OCI-LY3 (cell line): ENCODE measurements at regions not wholly inside any gene's neighbourhood (a gene's known extent, or its start where the extent isn't known, plus 50 kb on each side); places are given as distances from the start of the nearest gene placed in this dataset.

Experiments
- EZH2phosphoT487 ChIP-seq: fragments of 200-600 bp; shearing (Covaris generic); IDR thresholded peaks from 2 replicates; pipeline ENCODE4 v1.6.1; 2018; ENCODE audit warnings: antibody characterized with exemption, mixed run types, low read depth
- TF ChIP-seq, protein P1 (sequence below): fragments of 200-600, 300-600 bp; sonication (generic); IDR thresholded peaks from 2 replicates; pipeline ENCODE4 v1.5.1; 2014; ENCODE audit warnings: antibody characterized with exemption, low read length, low read depth

DNA sequence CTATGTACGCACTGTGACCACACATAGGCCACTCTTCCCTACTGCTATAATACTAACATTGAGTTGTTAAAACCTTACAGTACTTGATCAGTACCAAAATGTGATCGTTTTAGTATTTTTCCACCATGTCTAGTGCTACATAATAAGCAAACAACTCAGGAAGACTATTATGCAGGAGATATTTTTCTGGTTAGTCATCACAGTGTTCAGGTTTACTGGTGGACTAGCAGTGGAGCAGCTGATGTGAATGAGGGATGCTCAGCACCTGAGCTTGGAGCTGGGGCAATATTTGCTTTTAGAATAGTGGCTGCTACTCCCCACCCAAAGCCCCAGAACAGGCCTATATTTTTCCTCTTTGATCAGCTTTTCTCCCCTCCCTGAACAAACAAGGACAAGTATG, 513.1 kb downstream of the KCNH5 start:
- TF ChIP-seq, protein P1, sequence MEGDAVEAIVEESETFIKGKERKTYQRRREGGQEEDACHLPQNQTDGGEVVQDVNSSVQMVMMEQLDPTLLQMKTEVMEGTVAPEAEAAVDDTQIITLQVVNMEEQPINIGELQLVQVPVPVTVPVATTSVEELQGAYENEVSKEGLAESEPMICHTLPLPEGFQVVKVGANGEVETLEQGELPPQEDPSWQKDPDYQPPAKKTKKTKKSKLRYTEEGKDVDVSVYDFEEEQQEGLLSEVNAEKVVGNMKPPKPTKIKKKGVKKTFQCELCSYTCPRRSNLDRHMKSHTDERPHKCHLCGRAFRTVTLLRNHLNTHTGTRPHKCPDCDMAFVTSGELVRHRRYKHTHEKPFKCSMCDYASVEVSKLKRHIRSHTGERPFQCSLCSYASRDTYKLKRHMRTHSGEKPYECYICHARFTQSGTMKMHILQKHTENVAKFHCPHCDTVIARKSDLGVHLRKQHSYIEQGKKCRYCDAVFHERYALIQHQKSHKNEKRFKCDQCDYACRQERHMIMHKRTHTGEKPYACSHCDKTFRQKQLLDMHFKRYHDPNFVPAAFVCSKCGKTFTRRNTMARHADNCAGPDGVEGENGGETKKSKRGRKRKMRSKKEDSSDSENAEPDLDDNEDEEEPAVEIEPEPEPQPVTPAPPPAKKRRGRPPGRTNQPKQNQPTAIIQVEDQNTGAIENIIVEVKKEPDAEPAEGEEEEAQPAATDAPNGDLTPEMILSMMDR: no peak
- no peak for TF ChIP-seq EZH2phosphoT487
